Osteoblast (primary cell): ENCODE measurements at regions not wholly inside any gene's neighbourhood (a gene's known extent, or its start where the extent isn't known, plus 50 kb on each side); places are given as distances from the start of the nearest gene placed in this dataset.

Experiments
- DNase-seq: peaks from one replicate; pipeline ENCODE4 v3.0.0; 2011; ENCODE audit warnings: low spot score, mixed read lengths; ENCODE audit not compliant: insufficient read length; ENCODE audit errors: missing footprints
- H2AFZ ChIP-seq: 2 replicates; pipeline ENCODE4 v1.6.0; 2011; ENCODE audit warnings: mild to moderate bottlenecking, low read length
- H3K27ac ChIP-seq: 2 replicates; pipeline ENCODE4 v1.5.1; 2011; ENCODE audit warnings: mild to moderate bottlenecking, low read depth, low read length, moderate library complexity
- H3K27me3 ChIP-seq: 2 replicates; pipeline ENCODE4 v1.6.0; 2012; ENCODE audit warnings: mild to moderate bottlenecking, control low read depth, inconsistent platforms, low read length, moderate library complexity; ENCODE audit not compliant: insufficient read depth
- H3K36me3 ChIP-seq: 2 replicates; pipeline ENCODE4 v1.5.1; 2011; ENCODE audit warnings: mild to moderate bottlenecking, low read length, control low read depth, moderate library complexity; ENCODE audit not compliant: insufficient read depth
- H3K4me1 ChIP-seq: 2 replicates; pipeline ENCODE4 v1.5.1; 2011; ENCODE audit warnings: mild to moderate bottlenecking, low read length, control low read depth, moderate library complexity; ENCODE audit not compliant: insufficient read depth
- H3K4me2 ChIP-seq: 2 replicates; pipeline ENCODE4 v1.6.0; 2011; ENCODE audit warnings: mild to moderate bottlenecking, low read length; ENCODE audit not compliant: insufficient read depth
- H3K4me3 ChIP-seq: fragments of 200-600 bp; sonication (generic); 3 replicates; pipeline ENCODE4 v1.5.1; 2012; ENCODE audit warnings: mild to moderate bottlenecking, low read length, inconsistent platforms; ENCODE audit not compliant: insufficient read depth
- H3K79me2 ChIP-seq: 2 replicates; pipeline ENCODE4 v1.6.0; 2012; ENCODE audit warnings: mild to moderate bottlenecking, low read length, control low read depth, inconsistent platforms; ENCODE audit not compliant: insufficient read depth
- H3K9me3 ChIP-seq: 2 replicates; pipeline ENCODE4 v1.5.1; 2011; ENCODE audit warnings: low read depth, low read length, control low read depth
- H4K20me1 ChIP-seq: 2 replicates; pipeline ENCODE4 v1.6.0; 2012; ENCODE audit warnings: mild to moderate bottlenecking, low read length, control low read depth; ENCODE audit not compliant: insufficient read depth
- TF ChIP-seq, protein P1 (sequence below): IDR thresholded peaks from 2 replicates; pipeline ENCODE4 v1.5.1; 2011; ENCODE audit warnings: mild to moderate bottlenecking, low read depth, low read length, moderate library complexity; ENCODE audit errors: extremely low read depth

- Histone ChIP-seq H3K27me3 (no peaks in the 10 kb centered on the region), H3K27ac (no peak overlapping the region), H3K36me3 (no peaks in the 10 kb centered on the region), H3K4me1 (no peaks in the 10 kb centered on the region), H3K79me2 (no peaks in the 10 kb centered on the region), H2AFZ (no peak overlapping the region), H3K4me2 (no peak overlapping the region), H4K20me1 (no peaks in the 10 kb centered on the region), H3K4me3 (no peak overlapping the region), H3K9me3 (no peaks in the 10 kb centered on the region)
- DNase-seq, result no peak
- TF ChIP-seq, protein P1, sequence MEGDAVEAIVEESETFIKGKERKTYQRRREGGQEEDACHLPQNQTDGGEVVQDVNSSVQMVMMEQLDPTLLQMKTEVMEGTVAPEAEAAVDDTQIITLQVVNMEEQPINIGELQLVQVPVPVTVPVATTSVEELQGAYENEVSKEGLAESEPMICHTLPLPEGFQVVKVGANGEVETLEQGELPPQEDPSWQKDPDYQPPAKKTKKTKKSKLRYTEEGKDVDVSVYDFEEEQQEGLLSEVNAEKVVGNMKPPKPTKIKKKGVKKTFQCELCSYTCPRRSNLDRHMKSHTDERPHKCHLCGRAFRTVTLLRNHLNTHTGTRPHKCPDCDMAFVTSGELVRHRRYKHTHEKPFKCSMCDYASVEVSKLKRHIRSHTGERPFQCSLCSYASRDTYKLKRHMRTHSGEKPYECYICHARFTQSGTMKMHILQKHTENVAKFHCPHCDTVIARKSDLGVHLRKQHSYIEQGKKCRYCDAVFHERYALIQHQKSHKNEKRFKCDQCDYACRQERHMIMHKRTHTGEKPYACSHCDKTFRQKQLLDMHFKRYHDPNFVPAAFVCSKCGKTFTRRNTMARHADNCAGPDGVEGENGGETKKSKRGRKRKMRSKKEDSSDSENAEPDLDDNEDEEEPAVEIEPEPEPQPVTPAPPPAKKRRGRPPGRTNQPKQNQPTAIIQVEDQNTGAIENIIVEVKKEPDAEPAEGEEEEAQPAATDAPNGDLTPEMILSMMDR, result no peak
Measured at GRCh38 chr1:30609999-30610345, 113.4 kb downstream of the MATN1 start.

DNA sequence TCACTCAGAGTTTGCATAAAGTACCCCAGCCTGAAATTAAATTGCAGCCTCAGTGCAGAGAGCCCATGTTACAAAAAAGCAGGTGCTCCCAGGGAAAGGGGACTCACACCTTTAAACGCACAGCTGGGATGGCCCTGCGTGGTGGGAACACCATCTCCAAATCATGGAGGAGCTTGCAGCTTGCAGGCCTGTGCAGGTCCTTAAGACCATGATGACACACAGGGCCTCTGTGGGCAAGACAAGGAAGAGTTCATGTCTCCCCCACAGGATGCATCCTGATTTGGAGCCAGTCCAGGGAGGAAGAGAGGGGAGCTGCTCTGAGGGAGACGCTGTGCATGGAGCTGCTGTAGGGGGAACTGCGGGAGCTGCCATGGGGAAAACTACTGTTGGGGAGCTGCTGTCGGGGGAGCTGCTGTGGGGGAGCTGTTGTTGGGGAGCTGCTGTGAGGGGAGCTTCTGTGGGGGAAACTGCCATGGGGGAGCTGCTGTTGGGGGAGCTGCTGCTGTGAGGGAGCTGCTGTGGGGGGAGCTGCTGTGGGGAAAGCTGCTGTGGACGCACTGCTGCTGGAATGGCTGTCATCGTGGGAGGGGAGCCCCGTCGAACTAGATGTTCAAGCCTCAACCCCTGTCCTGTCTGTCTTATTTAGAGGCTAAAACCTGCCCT, 113.9 kb downstream of the MATN1 start:
- Histone ChIP-seq H3K4me3 (no peak overlapping the region), H4K20me1 (no peaks in the 10 kb centered on the region), H2AFZ (no peak overlapping the region), H3K27me3 (no peaks in the 10 kb centered on the region), H3K36me3 (no peaks in the 10 kb centered on the region), H3K79me2 (no peaks in the 10 kb centered on the region), H3K27ac (no peak overlapping the region), H3K4me1 (no peaks in the 10 kb centered on the region), H3K4me2 (no peak overlapping the region), H3K9me3 (no peaks in the 10 kb centered on the region)
- TF ChIP-seq, protein P1, result no peak
- no peak for DNase-seq

DNA sequence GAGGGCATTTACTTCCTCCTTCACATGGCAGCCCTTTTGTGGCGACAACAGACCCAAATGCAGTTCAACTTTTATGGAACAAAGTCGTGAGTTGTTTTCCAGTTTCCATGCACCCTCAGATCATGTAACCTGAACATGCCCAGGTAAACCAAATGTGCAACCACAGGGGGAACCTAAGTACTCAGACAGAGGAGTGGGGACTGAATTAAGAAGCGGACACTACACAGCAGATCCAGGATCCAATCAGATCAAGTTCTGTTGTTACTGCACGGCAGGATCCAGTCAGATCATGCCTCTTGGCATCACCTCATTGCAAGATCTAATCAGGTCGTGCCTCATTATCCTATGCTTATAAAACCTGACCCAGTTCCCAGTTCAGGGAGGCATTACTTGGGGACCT, 115.7 kb downstream of the MATN1 start:
- no peak overlapping the region for H2AFZ ChIP-seq
- no peaks in the 10 kb centered on the region for H3K4me1 ChIP-seq
- H3K36me3 ChIP-seq, result no peaks in the 10 kb centered on the region
- TF ChIP-seq, protein P1, result no peak
- no peaks in the 10 kb centered on the region for H4K20me1 ChIP-seq
- no peak overlapping the region for H3K27ac ChIP-seq
- H3K9me3 ChIP-seq, result no peaks in the 10 kb centered on the region
- no peaks in the 10 kb centered on the region for H3K27me3 ChIP-seq
- H3K4me3 ChIP-seq, result no peak overlapping the region
- H3K79me2 ChIP-seq, result no peaks in the 10 kb centered on the region
- DNase-seq, result no peak
- no peak overlapping the region for H3K4me2 ChIP-seq

GRCh38 chr1:30606166-30606565, 117.2 kb downstream of the MATN1 start:
- Histone ChIP-seq H3K27me3 (no peaks in the 10 kb centered on the region), H3K4me1 (no peaks in the 10 kb centered on the region), H3K4me2 (no peak overlapping the region), H3K27ac (no peak overlapping the region), H3K36me3 (no peaks in the 10 kb centered on the region), H3K4me3 (no peak overlapping the region), H2AFZ (no peak overlapping the region), H3K79me2 (no peaks in the 10 kb centered on the region), H4K20me1 (no peaks in the 10 kb centered on the region), H3K9me3 (no peaks in the 10 kb centered on the region)
- TF ChIP-seq, protein P1, result no peak
- DNase-seq, result no peak
